ENCODE measurements at regions not wholly inside any gene's neighbourhood (a gene's known extent, or its start where the extent isn't known, plus 50 kb on each side); places are given as distances from the start of the nearest gene placed in this dataset.

- Histone ChIP-seq H3K9me2 (ENCODE audit: insufficient read depth) (no peaks in the 10 kb centered on the region), H3K4me1 (ENCODE audit: insufficient read depth) (no peaks in the 10 kb centered on the region), H3K27me3 (ENCODE audit: insufficient read depth) (no peaks in the 10 kb centered on the region), H3K36me3 (ENCODE audit: insufficient read depth) (no peaks in the 10 kb centered on the region), H2AFZ (no peak overlapping the region), H3K4me2 (no peak overlapping the region), H3F3A (replicated peaks; ENCODE audit: low read depth) (no peaks in the 10 kb centered on the region), H3K27ac (ENCODE audit: low read depth) (no peak overlapping the region), H3K4me3 (no peak overlapping the region), H4K20me1 (replicated peaks; ENCODE audit: insufficient read depth) (no peaks in the 10 kb centered on the region), H3K79me2 (replicated peaks; ENCODE audit: insufficient read depth) (no peaks in the 10 kb centered on the region)
- no peaks in the 10 kb centered on the region for H3K9me3 Mint-ChIP-seq
- no peak for DNase-seq (ENCODE audit: low spot score)
- no peak overlapping the region for H3K27ac Mint-ChIP-seq
- no peak for ATAC-seq
- no peaks in the 10 kb centered on the region for H3K27me3 Mint-ChIP-seq (ENCODE audit: insufficient read depth, low read depth, poor library complexity)
- no peak for TF ChIP-seq JUNB (IDR thresholded peaks at IDR 0.05; ENCODE audit: unreplicated experiment)
- TF ChIP-seq ETS1 (IDR thresholded peaks at IDR 0.05): no peak
- TF ChIP-seq, protein P1, sequence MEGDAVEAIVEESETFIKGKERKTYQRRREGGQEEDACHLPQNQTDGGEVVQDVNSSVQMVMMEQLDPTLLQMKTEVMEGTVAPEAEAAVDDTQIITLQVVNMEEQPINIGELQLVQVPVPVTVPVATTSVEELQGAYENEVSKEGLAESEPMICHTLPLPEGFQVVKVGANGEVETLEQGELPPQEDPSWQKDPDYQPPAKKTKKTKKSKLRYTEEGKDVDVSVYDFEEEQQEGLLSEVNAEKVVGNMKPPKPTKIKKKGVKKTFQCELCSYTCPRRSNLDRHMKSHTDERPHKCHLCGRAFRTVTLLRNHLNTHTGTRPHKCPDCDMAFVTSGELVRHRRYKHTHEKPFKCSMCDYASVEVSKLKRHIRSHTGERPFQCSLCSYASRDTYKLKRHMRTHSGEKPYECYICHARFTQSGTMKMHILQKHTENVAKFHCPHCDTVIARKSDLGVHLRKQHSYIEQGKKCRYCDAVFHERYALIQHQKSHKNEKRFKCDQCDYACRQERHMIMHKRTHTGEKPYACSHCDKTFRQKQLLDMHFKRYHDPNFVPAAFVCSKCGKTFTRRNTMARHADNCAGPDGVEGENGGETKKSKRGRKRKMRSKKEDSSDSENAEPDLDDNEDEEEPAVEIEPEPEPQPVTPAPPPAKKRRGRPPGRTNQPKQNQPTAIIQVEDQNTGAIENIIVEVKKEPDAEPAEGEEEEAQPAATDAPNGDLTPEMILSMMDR (conservative IDR thresholded peaks at IDR 0.05; ENCODE audit: low read depth in 2 of 2): no peak
- TF ChIP-seq ZNF331 (CRISPR knock-in tag; IDR thresholded peaks at IDR 0.05; ENCODE audit: low read depth): no peak
- TF ChIP-seq POLR2AphosphoS5 (IDR thresholded peaks at IDR 0.05; ENCODE audit: low read depth): no peak
- no peak for TF ChIP-seq NANOG (IDR thresholded peaks at IDR 0.05; ENCODE audit: borderline replicate concordance)
- no peak for TF ChIP-seq EZH2 (IDR thresholded peaks at IDR 0.05; ENCODE audit: low read depth, unreplicated experiment)
- TF ChIP-seq ZNF114 (CRISPR knock-in tag; IDR thresholded peaks at IDR 0.05): no peak
- no peak for TF ChIP-seq CREB1 (CRISPR knock-in tag; IDR thresholded peaks at IDR 0.05; ENCODE audit: low read depth)
- TF ChIP-seq STAT1 (IDR thresholded peaks at IDR 0.05; ENCODE audit: unreplicated experiment): no peak
- no peak for TF ChIP-seq ZNF462 (CRISPR knock-in tag; IDR thresholded peaks at IDR 0.05)
- TF ChIP-seq REST (IDR thresholded peaks at IDR 0.05; ENCODE audit: unreplicated experiment): no peak
- no peak for TF ChIP-seq EZH2phosphoT487 (IDR thresholded peaks at IDR 0.05; ENCODE audit: unreplicated experiment)
- H3K4me1 Mint-ChIP-seq: 0 out of 3 replicates have a peak, but pooled peaks cover 2% of the 10 kb centered on the region
- H3K4me3 Mint-ChIP-seq: no peak overlapping the region
- no peaks in the 10 kb centered on the region for H3K36me3 Mint-ChIP-seq (ENCODE audit: low read depth)
Observed at GRCh38 chr20:11192106-11192505, 518.3 kb upstream of the JAG1 start.

All from GM23338 (cell line).